ENCODE measurements at regions not wholly inside any gene's neighbourhood (a gene's known extent, or its start where the extent isn't known, plus 50 kb on each side); places are given as distances from the start of the nearest gene placed in this dataset.

DNA sequence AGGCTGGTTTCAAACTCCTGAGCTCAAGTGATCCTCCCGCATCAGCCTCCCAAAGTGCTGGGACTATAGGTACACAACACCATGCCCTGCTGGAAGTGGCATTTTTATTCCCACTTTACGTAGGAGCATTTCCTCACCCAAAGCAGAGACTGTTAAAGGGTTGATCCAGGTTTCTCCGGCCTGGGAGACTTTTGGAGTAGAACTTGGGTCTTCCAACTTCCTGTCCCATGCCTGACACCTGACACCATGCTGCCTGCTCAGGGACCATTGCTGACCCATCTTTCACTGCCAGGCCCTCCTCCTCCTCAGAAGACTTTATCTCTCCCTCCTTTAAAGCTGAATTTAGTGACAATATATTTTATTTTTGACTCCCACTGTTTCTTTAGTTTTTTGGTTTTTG lies 302.0 kb upstream of the LYZL1 start:
- TF ChIP-seq, protein P1, sequence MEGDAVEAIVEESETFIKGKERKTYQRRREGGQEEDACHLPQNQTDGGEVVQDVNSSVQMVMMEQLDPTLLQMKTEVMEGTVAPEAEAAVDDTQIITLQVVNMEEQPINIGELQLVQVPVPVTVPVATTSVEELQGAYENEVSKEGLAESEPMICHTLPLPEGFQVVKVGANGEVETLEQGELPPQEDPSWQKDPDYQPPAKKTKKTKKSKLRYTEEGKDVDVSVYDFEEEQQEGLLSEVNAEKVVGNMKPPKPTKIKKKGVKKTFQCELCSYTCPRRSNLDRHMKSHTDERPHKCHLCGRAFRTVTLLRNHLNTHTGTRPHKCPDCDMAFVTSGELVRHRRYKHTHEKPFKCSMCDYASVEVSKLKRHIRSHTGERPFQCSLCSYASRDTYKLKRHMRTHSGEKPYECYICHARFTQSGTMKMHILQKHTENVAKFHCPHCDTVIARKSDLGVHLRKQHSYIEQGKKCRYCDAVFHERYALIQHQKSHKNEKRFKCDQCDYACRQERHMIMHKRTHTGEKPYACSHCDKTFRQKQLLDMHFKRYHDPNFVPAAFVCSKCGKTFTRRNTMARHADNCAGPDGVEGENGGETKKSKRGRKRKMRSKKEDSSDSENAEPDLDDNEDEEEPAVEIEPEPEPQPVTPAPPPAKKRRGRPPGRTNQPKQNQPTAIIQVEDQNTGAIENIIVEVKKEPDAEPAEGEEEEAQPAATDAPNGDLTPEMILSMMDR (IDR thresholded peaks at IDR 0.05), result no peak
- TF ChIP-seq EP300 (IDR thresholded peaks at IDR 0.05) (no peak), POLR2A (IDR thresholded peaks at IDR 0.05) (no peak), POLR2AphosphoS5 (IDR thresholded peaks at IDR 0.05) (no peak)
